ENCODE measurements at regions not wholly inside any gene's neighbourhood (a gene's known extent, or its start where the extent isn't known, plus 50 kb on each side); places are given as distances from the start of the nearest gene placed in this dataset.

DNA sequence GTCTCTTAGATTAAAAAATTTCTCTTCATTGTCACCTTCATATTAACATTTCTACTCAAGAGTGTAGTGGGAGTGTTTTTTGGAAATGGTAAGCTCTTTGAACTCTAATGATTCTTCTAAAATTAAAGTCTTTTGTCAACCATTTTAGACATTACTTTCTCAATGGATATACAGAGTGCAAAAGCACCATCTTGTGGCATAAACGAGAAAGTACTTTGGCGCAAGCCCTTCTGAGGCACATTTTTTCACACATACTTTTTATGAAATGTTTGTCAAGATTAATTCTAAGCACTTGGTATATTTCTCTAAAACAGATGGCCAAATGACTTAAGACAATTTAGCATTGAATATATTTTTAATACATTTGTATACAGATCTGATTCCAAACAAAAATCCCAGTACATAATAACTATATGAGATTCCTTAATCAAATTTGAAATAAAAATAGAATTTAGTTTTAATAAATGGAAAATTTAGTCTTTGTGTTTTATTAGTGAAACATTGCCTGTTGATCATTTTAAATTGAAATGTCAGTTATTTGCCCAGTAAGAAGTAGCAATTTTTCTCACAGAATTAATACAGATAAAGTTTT is 63.3 kb upstream of the GALNT5 start:
- POLR2A ChIA-PET, result no interaction called here
- Histone ChIP-seq H3K9me3 (ENCODE audit: control insufficient read depth, insufficient read depth, low read depth, low read length) (no peaks in the 10 kb centered on the region), H3K4me3 (ENCODE audit: low read depth in 2 of 2, low read length in 2 of 2) (no peak overlapping the region), H3K36me3 (ENCODE audit: control insufficient read depth, insufficient read depth, low read length) (no peaks in the 10 kb centered on the region), H3K4me1 (ENCODE audit: control insufficient read depth, insufficient read depth, low read length) (no peaks in the 10 kb centered on the region), H3K27me3 (ENCODE audit: control insufficient read depth, insufficient read depth, low read length) (no peaks in the 10 kb centered on the region), H3K27ac (ENCODE audit: low read length) (no peak overlapping the region)
- DNase-seq (ENCODE audit: low read depth, low spot score) (peak; percentile 47), ATAC-seq (peak; percentile 74; the same call in 1 of the 2 replicates)
- no TSS peak for BruUV-seq (replicated peaks)
- CTCF ChIA-PET, result interaction anchor here (0.5 kb wide), 1 partner anchor 858 kb away, joined by 6 read pairs; no protein-coding TSS in a partner anchor
- intact Hi-C loops (cut with micrococcal nuclease; ENCODE audit: unreplicated experiment), result loop anchor here (5.0 kb wide), 2 partner anchors 597 to 1827 kb away; no protein-coding TSS in a partner anchor
- in situ Hi-C loops (cut with HindIII; ENCODE audit: low pct_unique_long_range_greater_than_20kb, low sequenced_read_pairs), result no loop called here
- TF ChIP-seq SIN3A (IDR thresholded peaks at IDR 0.05; ENCODE audit: borderline replicate concordance, insufficient read depth, low read depth, low read length), result no peak
- TF ChIP-seq TCF7L2 (IDR thresholded peaks at IDR 0.05; ENCODE audit: low read depth, low read length), result no peak
- TF ChIP-seq, protein P1, sequence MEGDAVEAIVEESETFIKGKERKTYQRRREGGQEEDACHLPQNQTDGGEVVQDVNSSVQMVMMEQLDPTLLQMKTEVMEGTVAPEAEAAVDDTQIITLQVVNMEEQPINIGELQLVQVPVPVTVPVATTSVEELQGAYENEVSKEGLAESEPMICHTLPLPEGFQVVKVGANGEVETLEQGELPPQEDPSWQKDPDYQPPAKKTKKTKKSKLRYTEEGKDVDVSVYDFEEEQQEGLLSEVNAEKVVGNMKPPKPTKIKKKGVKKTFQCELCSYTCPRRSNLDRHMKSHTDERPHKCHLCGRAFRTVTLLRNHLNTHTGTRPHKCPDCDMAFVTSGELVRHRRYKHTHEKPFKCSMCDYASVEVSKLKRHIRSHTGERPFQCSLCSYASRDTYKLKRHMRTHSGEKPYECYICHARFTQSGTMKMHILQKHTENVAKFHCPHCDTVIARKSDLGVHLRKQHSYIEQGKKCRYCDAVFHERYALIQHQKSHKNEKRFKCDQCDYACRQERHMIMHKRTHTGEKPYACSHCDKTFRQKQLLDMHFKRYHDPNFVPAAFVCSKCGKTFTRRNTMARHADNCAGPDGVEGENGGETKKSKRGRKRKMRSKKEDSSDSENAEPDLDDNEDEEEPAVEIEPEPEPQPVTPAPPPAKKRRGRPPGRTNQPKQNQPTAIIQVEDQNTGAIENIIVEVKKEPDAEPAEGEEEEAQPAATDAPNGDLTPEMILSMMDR (IDR thresholded peaks at IDR 0.05), result peak; percentile 71; the same call in 1 of the 2 replicates
- no peak for TF ChIP-seq REST (IDR thresholded peaks at IDR 0.05; ENCODE audit: insufficient read depth in 1 of 2, low read depth in 2 of 2, low read length in 1 of 2)

DNA sequence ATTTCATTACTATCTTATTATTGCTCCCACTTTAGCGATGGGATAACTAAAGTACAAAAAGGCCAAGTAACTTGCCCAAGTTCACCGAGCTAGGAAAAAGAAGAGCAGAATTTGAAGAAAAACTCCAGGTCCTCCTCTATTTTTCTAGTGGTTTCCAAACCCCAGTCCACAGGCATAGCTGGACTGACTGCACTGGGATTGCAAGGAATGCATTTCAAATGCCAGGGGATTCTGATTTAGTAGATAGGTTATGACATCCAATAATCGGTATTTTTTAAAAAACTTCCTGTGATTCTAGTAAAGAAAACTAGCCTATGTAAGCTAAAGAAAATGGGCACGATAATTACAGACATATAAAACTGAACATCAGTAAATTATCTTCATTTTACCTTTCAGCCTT is 62.7 kb upstream of the GALNT5 start:
- Histone ChIP-seq H3K27me3 (ENCODE audit: control insufficient read depth, insufficient read depth, low read length) (no peaks in the 10 kb centered on the region), H3K4me3 (ENCODE audit: low read depth in 2 of 2, low read length in 2 of 2) (no peak overlapping the region), H3K4me1 (ENCODE audit: control insufficient read depth, insufficient read depth, low read length) (no peaks in the 10 kb centered on the region), H3K9me3 (ENCODE audit: control insufficient read depth, insufficient read depth, low read depth, low read length) (no peaks in the 10 kb centered on the region), H3K27ac (ENCODE audit: low read length) (no peak overlapping the region), H3K36me3 (ENCODE audit: control insufficient read depth, insufficient read depth, low read length) (no peaks in the 10 kb centered on the region)
- POLR2A ChIA-PET, result no interaction called here
- ATAC-seq (no peak), DNase-seq (ENCODE audit: low read depth, low spot score) (no peak)
- TF ChIP-seq POLR2AphosphoS5 (IDR thresholded peaks at IDR 0.05; ENCODE audit: low read depth, low read length) (no peak), REST (IDR thresholded peaks at IDR 0.05; ENCODE audit: insufficient read depth in 1 of 2, low read depth in 2 of 2, low read length in 1 of 2) (no peak), SIN3A (IDR thresholded peaks at IDR 0.05; ENCODE audit: borderline replicate concordance, insufficient read depth, low read depth, low read length) (no peak), TCF7L2 (IDR thresholded peaks at IDR 0.05; ENCODE audit: low read depth, low read length) (no peak)
- TF ChIP-seq, protein P1 (IDR thresholded peaks at IDR 0.05), result no peak
- intact Hi-C loops (cut with micrococcal nuclease; ENCODE audit: unreplicated experiment), result loop anchor here (5.0 kb wide), 2 partner anchors 598 to 1828 kb away; no protein-coding TSS in a partner anchor
- in situ Hi-C loops (cut with HindIII; ENCODE audit: low pct_unique_long_range_greater_than_20kb, low sequenced_read_pairs), result no loop called here
- BruUV-seq (replicated peaks), result no TSS peak
- CTCF ChIA-PET, result no interaction called here
